Esophagus squamous epithelium (tissue), 5 donors: ENCODE measurements at regions not wholly inside any gene's neighbourhood (a gene's known extent, or its start where the extent isn't known, plus 50 kb on each side); places are given as distances from the start of the nearest gene placed in this dataset.

Source experiments
- DNase-seq: peaks from one replicate; lab custom pipeline; 2025; lab: John Stamatoyannopoulos, UW
- H3K27ac ChIP-seq, 4 donors: fragments of 200-600 bp; sonication (generic); one replicate each; pipeline ENCODE4 v1.5.1; 2016 to 2019; ENCODE audit warnings: mild to moderate bottlenecking in 1 of 4
- H3K27me3 ChIP-seq, 4 donors: fragments of 200-600 bp; sonication (generic); 1 replicate in 3 of 4; 2 replicates in 1 of 4; pipeline versions ENCODE4 v1.5.1 to v1.6.0; 2017 to 2021; ENCODE audit warnings: antibody characterized with exemption in 1 of 4
- H3K36me3 ChIP-seq, 3 donors: fragments of 200-600 bp; sonication (generic); one replicate each; pipeline ENCODE4 v1.5.1; 2016 to 2019
- H3K4me1 ChIP-seq, 3 donors: fragments of 200-600 bp; sonication (generic); one replicate each; pipeline ENCODE4 v1.5.1; 2017 to 2019
- H3K4me3 ChIP-seq, 4 donors: fragments of 200-600 bp; sonication (generic); 1 replicate in 3 of 4; 2 replicates in 1 of 4; pipeline ENCODE4 v1.5.1; 2016 to 2019; ENCODE audit warnings: mild to moderate bottlenecking in 2 of 4, moderate library complexity in 1 of 4
- H3K9me3 ChIP-seq, 3 donors: fragments of 200-600 bp; sonication (generic); one replicate each; pipeline ENCODE4 v1.5.1; 2016 to 2019
- POLR2A ChIP-seq, 4 donors: fragments of 450-650 bp; IDR thresholded peaks; one replicate each; pipeline ENCODE4 v1.6.1; 2017; ENCODE audit warnings: antibody characterized with exemption in 4 of 4, mild to moderate bottlenecking in 4 of 4, moderate library complexity in 3 of 4
- WGBS, 2 donors: methylation state at CpG; one replicate each; pipeline ENCODE4 v1.1.5; 2018; 5-methylcytosine and 5-hydroxymethylcytosine counted together
- intact Hi-C: fragments of 100-400 bp; cut with DNase I; formaldehyde crosslinking; loops from one replicate; pipeline ENCODE4 v1.15.0; 2022
- TF ChIP-seq, protein P1 (sequence below), 6 experiments: fragments of 450-650 bp in 4 of 6; fragments of 200-600 bp in 2 of 6; sonication (generic) in 2 of 6; IDR thresholded peaks; one replicate each; pipeline ENCODE4 v1.5.1; 2016 to 2019; ENCODE audit warnings: antibody characterized with exemption in 6 of 6, mild to moderate bottlenecking in 4 of 6, moderate library complexity in 4 of 6
- donor health status: DM: yes; HTN: yes; CAD: no.

DNA sequence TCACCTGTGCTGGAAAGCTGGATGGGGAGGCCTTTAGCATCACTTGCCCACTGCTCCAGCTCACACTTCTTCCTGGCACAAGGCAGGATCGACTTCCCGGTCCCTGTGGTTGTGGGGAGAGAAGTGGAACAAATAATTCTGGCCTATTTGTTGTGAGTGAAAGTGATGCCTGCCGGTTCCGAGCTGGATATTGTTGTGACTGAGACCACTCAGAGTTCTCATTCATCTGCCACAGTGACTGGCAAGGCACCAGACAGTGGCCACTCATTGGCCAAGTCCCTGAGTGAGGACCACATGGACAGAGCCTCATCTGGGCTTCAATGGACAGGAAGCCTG lies 191.9 kb downstream of the PTPRU start:
- intact Hi-C loops = no loop called here
- Histone ChIP-seq H3K9me3 (no peaks in the 10 kb centered on the region), H3K27me3 (peaks cover 0 to 16% (median 0%) of the 10 kb centered on the region in 4 donors), H3K4me1 (no peaks in the 10 kb centered on the region), H3K4me3 (no peak overlapping the region), H3K36me3 (no peaks in the 10 kb centered on the region), H3K27ac (no peak overlapping the region)
- TF ChIP-seq POLR2A (IDR thresholded peaks at IDR 0.05) = no peak
- TF ChIP-seq, protein P1, sequence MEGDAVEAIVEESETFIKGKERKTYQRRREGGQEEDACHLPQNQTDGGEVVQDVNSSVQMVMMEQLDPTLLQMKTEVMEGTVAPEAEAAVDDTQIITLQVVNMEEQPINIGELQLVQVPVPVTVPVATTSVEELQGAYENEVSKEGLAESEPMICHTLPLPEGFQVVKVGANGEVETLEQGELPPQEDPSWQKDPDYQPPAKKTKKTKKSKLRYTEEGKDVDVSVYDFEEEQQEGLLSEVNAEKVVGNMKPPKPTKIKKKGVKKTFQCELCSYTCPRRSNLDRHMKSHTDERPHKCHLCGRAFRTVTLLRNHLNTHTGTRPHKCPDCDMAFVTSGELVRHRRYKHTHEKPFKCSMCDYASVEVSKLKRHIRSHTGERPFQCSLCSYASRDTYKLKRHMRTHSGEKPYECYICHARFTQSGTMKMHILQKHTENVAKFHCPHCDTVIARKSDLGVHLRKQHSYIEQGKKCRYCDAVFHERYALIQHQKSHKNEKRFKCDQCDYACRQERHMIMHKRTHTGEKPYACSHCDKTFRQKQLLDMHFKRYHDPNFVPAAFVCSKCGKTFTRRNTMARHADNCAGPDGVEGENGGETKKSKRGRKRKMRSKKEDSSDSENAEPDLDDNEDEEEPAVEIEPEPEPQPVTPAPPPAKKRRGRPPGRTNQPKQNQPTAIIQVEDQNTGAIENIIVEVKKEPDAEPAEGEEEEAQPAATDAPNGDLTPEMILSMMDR (IDR thresholded peaks at IDR 0.05) = no peak
- WGBS, 2 donors = 75 to 92% methylated on average over 2 of the region's 4 CpGs
- no peak for DNase-seq

DNA sequence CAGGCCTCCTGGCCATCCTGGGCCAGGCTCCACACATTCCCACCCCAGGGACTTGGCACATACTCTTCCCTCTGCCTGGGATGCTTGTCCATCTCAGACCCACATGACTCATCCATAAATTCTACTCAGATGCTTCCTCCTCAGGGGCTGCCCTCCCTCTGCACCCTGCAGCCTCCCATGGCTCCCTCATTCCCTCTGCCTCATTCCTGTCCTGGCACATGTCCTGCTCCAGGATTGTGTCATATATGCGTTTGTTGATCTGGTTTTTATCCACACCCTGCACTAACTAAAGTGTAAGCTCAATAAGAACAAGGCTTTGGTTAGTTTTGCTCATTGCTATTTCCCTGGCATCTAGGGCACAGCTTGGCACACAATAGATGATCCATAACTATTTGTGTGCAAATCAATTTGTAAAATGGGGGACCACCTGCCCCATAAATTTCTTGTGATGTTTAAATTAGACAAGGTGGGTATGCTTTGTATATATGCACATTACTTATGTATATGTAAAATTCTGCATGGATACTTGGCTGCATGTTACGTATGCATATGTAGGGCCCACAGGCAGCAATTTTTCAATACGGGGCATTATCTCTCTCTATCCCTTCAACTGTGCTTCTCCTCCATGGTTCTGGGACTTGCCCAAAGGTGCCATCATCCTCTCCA lies 191.4 kb downstream of the PTPRU start:
- Histone ChIP-seq H3K4me1 (no peaks in the 10 kb centered on the region), H3K27me3 (peaks cover 0 to 17% (median 0%) of the 10 kb centered on the region in 4 donors), H3K27ac (no peak overlapping the region), H3K9me3 (no peaks in the 10 kb centered on the region), H3K36me3 (no peaks in the 10 kb centered on the region), H3K4me3 (no peak overlapping the region)
- no peak for DNase-seq
- intact Hi-C loops = no loop called here
- TF ChIP-seq, protein P1 (IDR thresholded peaks at IDR 0.05) = no peak
- no peak for TF ChIP-seq POLR2A (IDR thresholded peaks at IDR 0.05)
- 62 to 64% methylated on average over 3 of the region's 3 CpGs for WGBS, 2 donors

DNA sequence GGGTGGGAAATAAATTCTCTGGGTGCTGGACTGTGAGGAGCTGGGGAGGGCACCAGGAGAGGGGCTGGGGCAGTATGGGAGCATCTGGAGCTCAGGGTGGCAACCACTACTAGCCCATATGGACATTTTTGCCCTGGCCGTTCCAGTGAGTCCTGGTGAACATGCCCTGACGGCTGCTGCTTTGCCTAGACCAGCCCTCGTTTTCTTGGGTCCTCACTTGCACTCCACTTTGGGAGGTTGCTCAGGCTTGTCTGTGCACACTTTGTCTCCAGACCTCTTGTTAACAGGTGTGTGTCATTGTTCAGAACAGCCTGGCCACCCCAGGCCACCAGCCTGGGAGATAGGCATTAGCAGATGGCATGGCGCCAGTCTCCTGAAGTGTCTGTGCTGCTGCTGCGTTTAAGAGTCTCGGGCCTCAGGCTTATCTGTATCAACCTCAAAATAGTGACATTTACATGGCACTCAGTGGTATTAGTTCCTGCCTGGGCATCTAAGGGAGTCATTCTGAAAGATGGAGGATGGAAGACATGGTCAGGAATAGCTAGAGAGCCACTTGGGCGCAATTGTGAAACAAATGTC lies 190.5 kb downstream of the PTPRU start:
- Histone ChIP-seq H3K4me3 (no peak overlapping the region), H3K4me1 (no peaks in the 10 kb centered on the region), H3K9me3 (no peaks in the 10 kb centered on the region), H3K27me3 (peaks cover 0 to 17% (median 0%) of the 10 kb centered on the region in 4 donors), H3K36me3 (no peaks in the 10 kb centered on the region), H3K27ac (no peak overlapping the region)
- no peak for DNase-seq
- WGBS, 2 donors = 59 to 70% methylated on average over 2 of the region's 7 CpGs
- intact Hi-C loops = no loop called here
- no peak for TF ChIP-seq POLR2A (IDR thresholded peaks at IDR 0.05)
- TF ChIP-seq, protein P1 (IDR thresholded peaks at IDR 0.05) = no peak

DNA sequence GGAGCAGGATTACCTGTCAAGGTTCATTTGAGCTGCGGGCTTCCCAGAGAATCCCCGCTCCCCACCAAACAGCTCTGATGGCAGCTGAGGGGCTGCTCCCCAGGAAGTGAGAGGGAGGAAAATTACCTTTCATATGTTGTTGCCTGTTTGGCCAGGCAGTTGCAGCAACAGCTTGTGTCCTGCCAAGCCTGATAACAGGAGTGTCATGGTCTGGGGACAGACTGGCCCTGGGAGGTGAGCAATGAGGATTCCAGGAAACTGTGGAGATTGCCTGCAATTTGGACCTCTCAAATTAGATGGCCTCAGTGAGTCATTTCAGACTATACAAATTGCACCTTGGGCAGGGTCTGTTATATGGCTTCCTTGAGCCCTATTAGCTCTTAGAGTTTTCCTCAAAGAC lies 189.3 kb downstream of the PTPRU start:
- TF ChIP-seq, protein P1 (IDR thresholded peaks at IDR 0.05) = no peak
- no peak for TF ChIP-seq POLR2A (IDR thresholded peaks at IDR 0.05)
- Histone ChIP-seq H3K9me3 (peaks cover 0 to 5% (median 0%) of the 10 kb centered on the region in 3 donors), H3K4me1 (no peaks in the 10 kb centered on the region), H3K36me3 (no peaks in the 10 kb centered on the region), H3K27me3 (peaks cover 0 to 20% (median 0%) of the 10 kb centered on the region in 4 donors), H3K4me3 (no peak overlapping the region), H3K27ac (no peak overlapping the region)
- intact Hi-C loops = no loop called here
- no CpG with 5 or more reads among the region's 2 CpGs for WGBS, 2 donors
- DNase-seq = no peak

DNA sequence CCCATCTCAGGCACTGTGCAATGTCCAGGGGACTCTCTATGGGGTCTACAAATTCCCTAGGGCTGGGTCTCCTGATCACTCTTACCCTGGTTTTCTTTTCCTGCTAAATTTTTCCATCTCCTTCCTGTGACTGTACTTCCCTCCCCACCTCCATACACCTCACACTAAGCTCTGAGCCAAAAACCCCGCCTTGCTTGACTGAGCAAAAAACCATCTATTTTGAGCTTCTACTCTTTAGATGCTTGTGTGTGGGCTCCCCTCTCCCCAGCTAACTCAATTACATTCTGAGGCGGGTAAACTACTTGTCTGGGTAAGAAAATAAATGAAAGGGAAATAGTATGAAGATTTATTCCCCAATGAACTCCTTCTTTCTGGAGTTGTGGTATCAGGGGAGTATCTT lies 187.9 kb downstream of the PTPRU start:
- DNase-seq = no peak
- peaks cover 0 to 22% (median 0%) of the 10 kb centered on the region in 4 donors for H3K27me3 ChIP-seq
- H3K4me3 ChIP-seq = no peak overlapping the region
- no peak for TF ChIP-seq POLR2A (IDR thresholded peaks at IDR 0.05)
- TF ChIP-seq, protein P1 (IDR thresholded peaks at IDR 0.05) = no peak
- intact Hi-C loops = no loop called here
- H3K4me1 ChIP-seq = no peaks in the 10 kb centered on the region
- peaks cover 0 to 5% (median 0%) of the 10 kb centered on the region in 3 donors for H3K9me3 ChIP-seq
- no peaks in the 10 kb centered on the region for H3K36me3 ChIP-seq
- no peak overlapping the region for H3K27ac ChIP-seq
- WGBS, 2 donors = 59 to 83% methylated on average over 2 of the region's 2 CpGs
